ENCODE measurements at regions not wholly inside any gene's neighbourhood (a gene's known extent, or its start where the extent isn't known, plus 50 kb on each side); places are given as distances from the start of the nearest gene placed in this dataset.

DNA sequence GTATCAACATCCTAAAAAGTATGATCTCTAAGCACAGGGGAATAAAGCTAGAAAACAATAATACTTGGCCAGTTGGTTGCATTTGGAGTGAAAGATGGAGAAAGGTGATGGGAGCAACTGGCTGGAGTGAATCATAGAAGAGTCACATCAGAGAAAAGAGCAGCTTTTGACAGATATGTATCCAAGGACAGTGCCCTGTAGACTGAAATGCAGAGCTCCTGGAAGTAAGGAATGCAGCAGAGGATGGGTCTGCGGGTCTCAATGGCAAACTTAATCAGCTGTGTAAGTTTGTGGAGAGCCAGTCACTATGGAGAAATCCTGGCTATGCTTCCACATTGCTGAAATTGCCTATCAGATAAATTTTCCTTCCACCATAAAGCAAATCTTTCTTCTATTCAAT is 218.1 kb upstream of the PRNP start:
- peaks cover 21% of the 10 kb centered on the region for H3F3A ChIP-seq (replicated peaks; ENCODE audit: insufficient read depth)
- TF ChIP-seq, protein P1, sequence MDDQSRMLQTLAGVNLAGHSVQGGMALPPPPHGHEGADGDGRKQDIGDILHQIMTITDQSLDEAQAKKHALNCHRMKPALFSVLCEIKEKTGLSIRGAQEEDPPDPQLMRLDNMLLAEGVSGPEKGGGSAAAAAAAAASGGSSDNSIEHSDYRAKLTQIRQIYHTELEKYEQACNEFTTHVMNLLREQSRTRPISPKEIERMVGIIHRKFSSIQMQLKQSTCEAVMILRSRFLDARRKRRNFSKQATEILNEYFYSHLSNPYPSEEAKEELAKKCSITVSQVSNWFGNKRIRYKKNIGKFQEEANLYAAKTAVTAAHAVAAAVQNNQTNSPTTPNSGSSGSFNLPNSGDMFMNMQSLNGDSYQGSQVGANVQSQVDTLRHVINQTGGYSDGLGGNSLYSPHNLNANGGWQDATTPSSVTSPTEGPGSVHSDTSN (IDR thresholded peaks at IDR 0.05) = peak; percentile 52
- no peak for TF ChIP-seq TAF1 (IDR thresholded peaks at IDR 0.05; ENCODE audit: borderline replicate concordance, low read depth, low read length)
- TF ChIP-seq FOSL2 (IDR thresholded peaks at IDR 0.05; ENCODE audit: borderline replicate concordance, low read depth) = peak; percentile 39; the same call in 1 of the 2 replicates
- TF ChIP-seq EP300 (IDR thresholded peaks at IDR 0.05; ENCODE audit: borderline replicate concordance in 1 of 2, low read depth in 1 of 2, low read length in 1 of 2) = no peak
- TF ChIP-seq YY1 (IDR thresholded peaks at IDR 0.05; ENCODE audit: low read depth) = no peak
- TF ChIP-seq TCF12 (IDR thresholded peaks at IDR 0.05) = peak; percentile 57
- peak; percentile 21; the same call in 1 of the 2 replicates for TF ChIP-seq JUND (IDR thresholded peaks at IDR 0.05)
- TF ChIP-seq USF2 (IDR thresholded peaks at IDR 0.05; ENCODE audit: borderline replicate concordance, low read depth, low read length) = no peak
- H3K4me2 ChIP-seq = peak overlapping the region; percentile 55
- H2AFZ ChIP-seq (ENCODE audit: low read depth) = no peak overlapping the region
- H3K79me2 ChIP-seq (ENCODE audit: insufficient read depth) = no peaks in the 10 kb centered on the region
- ChIA-PET CTCF (interaction anchor here (1.7 kb wide), 1 partner anchor 10 kb away, joined by 5 read pairs; no protein-coding TSS in a partner anchor), POLR2A (no interaction called here)
- peak overlapping the region in 1 of 2 experiments; percentile 63; a peak in 3 of 4 replicates for H3K27ac ChIP-seq (ENCODE audit: low read depth in 2 of 2, low read length in 1 of 2)
- no peaks in the 10 kb centered on the region for H3K9me2 ChIP-seq
- no peak for DNase-seq
- peak overlapping the region; percentile 11; the same call in 1 of the 2 replicates for H3K9ac ChIP-seq
- H3K36me3 ChIP-seq (replicated peaks in 1 of 2; ENCODE audit: control insufficient read depth in 1 of 2, insufficient read depth in 2 of 2, low read length in 1 of 2) = no peaks in the 10 kb centered on the region
- no peaks in the 10 kb centered on the region for H4K20me1 ChIP-seq (ENCODE audit: insufficient read depth)
- no peaks in the 10 kb centered on the region for H3K9me3 ChIP-seq
- WGBS (ENCODE audit: low lambda C conversion rate) = 0% methylated on average over 1 of the region's 1 CpG
- no peak overlapping the region for H3K4me3 ChIP-seq (ENCODE audit: low read depth in 2 of 2, low read length in 1 of 2)
- peaks cover 7 to 50% of the 10 kb centered on the region in 2 experiments for H3K4me1 ChIP-seq (ENCODE audit: control insufficient read depth in 1 of 2, insufficient read depth in 2 of 2, low read depth in 1 of 2, low read length in 1 of 2)
- no peaks in the 10 kb centered on the region for H3K27me3 ChIP-seq (ENCODE audit: insufficient read depth)

DNA sequence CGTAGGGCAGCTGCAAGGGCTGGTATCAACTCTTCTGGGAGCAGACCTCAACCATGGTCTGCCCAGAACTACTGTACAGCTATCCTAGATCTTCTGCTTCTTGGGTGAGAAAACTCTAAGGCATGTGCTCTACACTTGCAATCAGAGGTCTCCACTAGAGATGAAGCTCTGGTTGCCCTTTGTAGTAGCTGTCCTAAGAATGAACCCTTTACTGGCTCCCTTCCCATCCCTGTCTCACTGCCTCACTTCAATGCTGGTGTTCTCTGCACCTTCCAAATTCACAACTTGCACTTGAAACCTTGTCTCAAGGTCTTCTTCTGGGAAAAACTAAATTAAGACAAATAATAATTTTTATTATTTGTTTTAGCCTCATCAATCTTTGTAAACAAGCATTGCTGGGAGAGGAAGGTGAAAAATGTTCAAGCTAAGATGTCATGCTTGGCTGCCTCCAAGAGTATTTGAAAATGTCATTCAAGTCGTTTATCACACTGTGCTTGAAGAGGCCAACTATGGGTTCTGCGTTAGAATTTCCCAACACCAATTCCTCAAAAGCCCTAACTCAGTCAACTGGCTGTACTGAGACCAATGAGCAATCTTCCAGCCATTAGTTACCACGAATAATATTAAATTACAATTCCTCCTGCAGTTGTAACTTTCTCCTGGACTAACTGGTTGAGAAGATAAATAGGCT is 216.9 kb upstream of the ADRA1D start:
- Histone ChIP-seq H3K9me2 (no peaks in the 10 kb centered on the region), H3K4me2 (no peak overlapping the region), H3K36me3 (replicated peaks in 1 of 2; ENCODE audit: control insufficient read depth in 1 of 2, insufficient read depth in 2 of 2, low read length in 1 of 2) (no peaks in the 10 kb centered on the region), H3K9ac (no peak overlapping the region), H3K4me1 (ENCODE audit: control insufficient read depth in 1 of 2, insufficient read depth in 2 of 2, low read depth in 1 of 2, low read length in 1 of 2) (peaks cover 7 to 44% of the 10 kb centered on the region in 2 experiments), H3K27ac (ENCODE audit: low read depth in 2 of 2, low read length in 1 of 2) (no peak overlapping the region), H3K9me3 (no peaks in the 10 kb centered on the region), H3F3A (replicated peaks; ENCODE audit: insufficient read depth) (peaks cover 21% of the 10 kb centered on the region), H2AFZ (ENCODE audit: low read depth) (no peak overlapping the region), H3K27me3 (ENCODE audit: insufficient read depth) (no peaks in the 10 kb centered on the region), H3K4me3 (ENCODE audit: low read depth in 2 of 2, low read length in 1 of 2) (no peak overlapping the region), H4K20me1 (ENCODE audit: insufficient read depth) (no peaks in the 10 kb centered on the region), H3K79me2 (ENCODE audit: insufficient read depth) (no peaks in the 10 kb centered on the region)
- ChIA-PET POLR2A (no interaction called here), CTCF (no interaction called here)
- 19% methylated on average over 4 of the region's 4 CpGs for WGBS (ENCODE audit: low lambda C conversion rate)
- DNase-seq = no peak
- no peak for TF ChIP-seq MEF2A (IDR thresholded peaks at IDR 0.05; ENCODE audit: borderline replicate concordance, low read depth)
- no peak for TF ChIP-seq RAD21 (IDR thresholded peaks at IDR 0.05; ENCODE audit: low read length)
- TF ChIP-seq USF2 (IDR thresholded peaks at IDR 0.05; ENCODE audit: borderline replicate concordance, low read depth, low read length) = no peak
- no peak for TF ChIP-seq POLR2AphosphoS5 (IDR thresholded peaks at IDR 0.05; ENCODE audit: low read depth, low read length)
- no peak for TF ChIP-seq IRF3 (IDR thresholded peaks at IDR 0.05; ENCODE audit: low read depth, low read length)
- TF ChIP-seq, protein P2, sequence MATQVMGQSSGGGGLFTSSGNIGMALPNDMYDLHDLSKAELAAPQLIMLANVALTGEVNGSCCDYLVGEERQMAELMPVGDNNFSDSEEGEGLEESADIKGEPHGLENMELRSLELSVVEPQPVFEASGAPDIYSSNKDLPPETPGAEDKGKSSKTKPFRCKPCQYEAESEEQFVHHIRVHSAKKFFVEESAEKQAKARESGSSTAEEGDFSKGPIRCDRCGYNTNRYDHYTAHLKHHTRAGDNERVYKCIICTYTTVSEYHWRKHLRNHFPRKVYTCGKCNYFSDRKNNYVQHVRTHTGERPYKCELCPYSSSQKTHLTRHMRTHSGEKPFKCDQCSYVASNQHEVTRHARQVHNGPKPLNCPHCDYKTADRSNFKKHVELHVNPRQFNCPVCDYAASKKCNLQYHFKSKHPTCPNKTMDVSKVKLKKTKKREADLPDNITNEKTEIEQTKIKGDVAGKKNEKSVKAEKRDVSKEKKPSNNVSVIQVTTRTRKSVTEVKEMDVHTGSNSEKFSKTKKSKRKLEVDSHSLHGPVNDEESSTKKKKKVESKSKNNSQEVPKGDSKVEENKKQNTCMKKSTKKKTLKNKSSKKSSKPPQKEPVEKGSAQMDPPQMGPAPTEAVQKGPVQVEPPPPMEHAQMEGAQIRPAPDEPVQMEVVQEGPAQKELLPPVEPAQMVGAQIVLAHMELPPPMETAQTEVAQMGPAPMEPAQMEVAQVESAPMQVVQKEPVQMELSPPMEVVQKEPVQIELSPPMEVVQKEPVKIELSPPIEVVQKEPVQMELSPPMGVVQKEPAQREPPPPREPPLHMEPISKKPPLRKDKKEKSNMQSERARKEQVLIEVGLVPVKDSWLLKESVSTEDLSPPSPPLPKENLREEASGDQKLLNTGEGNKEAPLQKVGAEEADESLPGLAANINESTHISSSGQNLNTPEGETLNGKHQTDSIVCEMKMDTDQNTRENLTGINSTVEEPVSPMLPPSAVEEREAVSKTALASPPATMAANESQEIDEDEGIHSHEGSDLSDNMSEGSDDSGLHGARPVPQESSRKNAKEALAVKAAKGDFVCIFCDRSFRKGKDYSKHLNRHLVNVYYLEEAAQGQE (IDR thresholded peaks at IDR 0.05; ENCODE audit: low read depth, low read length) = no peak
- no peak for TF ChIP-seq EZH2phosphoT487 (IDR thresholded peaks at IDR 0.05; ENCODE audit: borderline replicate concordance, low read depth)
- no peak for TF ChIP-seq NRF1 (IDR thresholded peaks at IDR 0.05; ENCODE audit: low read depth, low read length)
- no peak for TF ChIP-seq MXI1 (IDR thresholded peaks at IDR 0.05; ENCODE audit: low read depth, low read length)

Data from SK-N-SH (cell line).